Lower leg skin (tissue), 3 donors: ENCODE measurements at regions not wholly inside any gene's neighbourhood (a gene's known extent, or its start where the extent isn't known, plus 50 kb on each side); places are given as distances from the start of the nearest gene placed in this dataset.

Experiments
- CTCF ChIP-seq, 3 donors: fragments of 450-650 bp; IDR thresholded peaks; one replicate each; pipeline ENCODE4 v1.5.1; 2016; ENCODE audit warnings: antibody characterized with exemption in 3 of 3, mild to moderate bottlenecking in 3 of 3, moderate library complexity in 2 of 3
- POLR2A ChIP-seq, 2 donors: fragments of 450-650 bp; IDR thresholded peaks; one replicate each; pipeline ENCODE4 v1.6.1; 2016 to 2017; ENCODE audit warnings: antibody characterized with exemption in 2 of 2, mild to moderate bottlenecking in 1 of 2, moderate library complexity in 1 of 2

GRCh38 chr2:221775096-221775495, 203.0 kb upstream of the EPHA4 start:
- TF ChIP-seq CTCF (IDR thresholded peaks at IDR 0.05) = no peak
- TF ChIP-seq POLR2A (IDR thresholded peaks at IDR 0.05) = no peak
